Smooth muscle cell (in vitro differentiated cells): ENCODE measurements at regions not wholly inside any gene's neighbourhood (a gene's known extent, or its start where the extent isn't known, plus 50 kb on each side); places are given as distances from the start of the nearest gene placed in this dataset.

Experiments
- DNase-seq: peaks from one replicate; lab custom pipeline; 2025; ENCODE audit not compliant: unreplicated experiment; lab: John Stamatoyannopoulos, UW
- H2AFZ ChIP-seq: fragments of 200-600 bp; sonication (generic); 2 replicates; pipeline ENCODE4 v1.6.0; 2016; ENCODE audit warnings: antibody characterized with exemption, low read depth, mild to moderate bottlenecking
- H3F3A ChIP-seq: fragments of 200-600 bp; sonication (generic); 2 replicates; pipeline ENCODE4 v1.6.0; 2017; ENCODE audit warnings: antibody characterized with exemption, low read depth
- H3K27ac ChIP-seq: fragments of 200-600 bp; sonication (generic); 2 replicates; pipeline ENCODE4 v1.5.1; 2016; ENCODE audit warnings: low read depth, mild to moderate bottlenecking
- H3K27me3 ChIP-seq: fragments of 200-600 bp; sonication (generic); 2 replicates; pipeline ENCODE4 v1.6.1; 2016; ENCODE audit warnings: low read depth, mild to moderate bottlenecking
- H3K36me3 ChIP-seq: fragments of 200-600 bp; sonication (generic); 2 replicates; pipeline ENCODE4 v1.5.1; 2016; ENCODE audit warnings: low read depth
- H3K4me1 ChIP-seq: fragments of 200-600 bp; sonication (generic); 2 replicates; pipeline ENCODE4 v1.5.1; 2016; ENCODE audit warnings: low read depth
- H3K4me2 ChIP-seq: fragments of 200-600 bp; sonication (generic); 2 replicates; pipeline ENCODE4 v1.6.0; 2016; ENCODE audit warnings: mild to moderate bottlenecking
- H3K4me3 ChIP-seq: fragments of 200-600 bp; sonication (generic); 2 replicates; pipeline ENCODE4 v1.5.1; 2016; ENCODE audit warnings: mild to moderate bottlenecking
- H3K79me2 ChIP-seq: fragments of 200-600 bp; sonication (generic); 2 replicates; pipeline ENCODE4 v1.6.0; 2016; ENCODE audit warnings: low read depth, mild to moderate bottlenecking
- H3K9ac ChIP-seq: fragments of 200-600 bp; sonication (generic); 2 replicates; pipeline ENCODE4 v1.6.0; 2016; ENCODE audit warnings: low read depth
- H3K9me3 ChIP-seq: fragments of 200-600 bp; sonication (generic); replicated peaks from 2 replicates; pipeline ENCODE4 v1.5.1; 2016; ENCODE audit warnings: low read depth
- H4K20me1 ChIP-seq: fragments of 200-600 bp; sonication (generic); 2 replicates; pipeline ENCODE4 v1.6.0; 2016; ENCODE audit warnings: low read depth
- CTCF ChIP-seq: fragments of 200-600 bp; sonication (generic); IDR thresholded peaks from 2 replicates; pipeline ENCODE4 v1.5.1; 2017; ENCODE audit warnings: borderline replicate concordance, mild to moderate bottlenecking, antibody characterized with exemption; ENCODE audit not compliant: insufficient read depth, poor library complexity, severe bottlenecking
- WGBS: methylation state at CpG from one replicate; pipeline ENCODE4 v1.1.7; 2016; ENCODE audit warnings: low lambda C conversion rate; 5-methylcytosine and 5-hydroxymethylcytosine counted together

GRCh38 chr5:74501674-74502478 is 138.7 kb downstream of the ENC1 start:
- H3K27ac ChIP-seq, result no peak overlapping the region
- H3K36me3 ChIP-seq, result no peaks in the 10 kb centered on the region
- peaks cover 12% of the 10 kb centered on the region for H3F3A ChIP-seq
- H3K4me3 ChIP-seq, result no peak overlapping the region
- H4K20me1 ChIP-seq, result no peaks in the 10 kb centered on the region
- DNase-seq, result no peak
- TF ChIP-seq CTCF, result no peak
- no peaks in the 10 kb centered on the region for H3K9me3 ChIP-seq
- 87% methylated on average over 5 of the region's 5 CpGs for WGBS
- no peaks in the 10 kb centered on the region for H3K27me3 ChIP-seq
- peaks cover 12% of the 10 kb centered on the region for H3K4me1 ChIP-seq
- H3K79me2 ChIP-seq, result no peaks in the 10 kb centered on the region
- no peak overlapping the region for H2AFZ ChIP-seq
- H3K9ac ChIP-seq, result no peak overlapping the region
- H3K4me2 ChIP-seq, result no peak overlapping the region

- H3K9ac ChIP-seq, result no peak overlapping the region
- no peaks in the 10 kb centered on the region for H3K9me3 ChIP-seq
- H3K4me3 ChIP-seq, result no peak overlapping the region
- WGBS, result 31% methylated on average over 9 of the region's 9 CpGs
- TF ChIP-seq CTCF, result no peak
- H3K79me2 ChIP-seq, result no peaks in the 10 kb centered on the region
- no peak for DNase-seq
- H3K4me1 ChIP-seq, result peaks cover 12% of the 10 kb centered on the region
- peak overlapping the region; percentile 68 for H2AFZ ChIP-seq
- no peaks in the 10 kb centered on the region for H3K27me3 ChIP-seq
- H3K27ac ChIP-seq, result peak overlapping the region; percentile 9
- peaks cover 12% of the 10 kb centered on the region for H3F3A ChIP-seq
- H4K20me1 ChIP-seq, result no peaks in the 10 kb centered on the region
- H3K36me3 ChIP-seq, result no peaks in the 10 kb centered on the region
- H3K4me2 ChIP-seq, result peak overlapping the region; percentile 32
These were observed 140.2 kb downstream of the ENC1 start for GRCh38 chr5:74500110-74500917.

GRCh38 chr5:74499256-74500050 is 141.1 kb downstream of the ENC1 start:
- no peak for DNase-seq
- TF ChIP-seq CTCF, result no peak
- Histone ChIP-seq H3K4me1 (peaks cover 12% of the 10 kb centered on the region), H3K4me2 (peak overlapping the region; percentile 32), H3K27me3 (no peaks in the 10 kb centered on the region), H3K27ac (peak overlapping the region; percentile 9), H3K9me3 (no peaks in the 10 kb centered on the region), H3K36me3 (no peaks in the 10 kb centered on the region), H3K79me2 (no peaks in the 10 kb centered on the region), H4K20me1 (no peaks in the 10 kb centered on the region), H3K9ac (no peak overlapping the region), H3F3A (peaks cover 12% of the 10 kb centered on the region), H3K4me3 (peak overlapping the region; percentile 4), H2AFZ (peak overlapping the region; percentile 68)
- WGBS, result 22% methylated on average over 4 of the region's 4 CpGs
